ENCODE measurements at regions not wholly inside any gene's neighbourhood (a gene's known extent, or its start where the extent isn't known, plus 50 kb on each side); places are given as distances from the start of the nearest gene placed in this dataset.
A peak's percentile ranks its signal among the peaks of the same experiment; 100 is the strongest.

DNA sequence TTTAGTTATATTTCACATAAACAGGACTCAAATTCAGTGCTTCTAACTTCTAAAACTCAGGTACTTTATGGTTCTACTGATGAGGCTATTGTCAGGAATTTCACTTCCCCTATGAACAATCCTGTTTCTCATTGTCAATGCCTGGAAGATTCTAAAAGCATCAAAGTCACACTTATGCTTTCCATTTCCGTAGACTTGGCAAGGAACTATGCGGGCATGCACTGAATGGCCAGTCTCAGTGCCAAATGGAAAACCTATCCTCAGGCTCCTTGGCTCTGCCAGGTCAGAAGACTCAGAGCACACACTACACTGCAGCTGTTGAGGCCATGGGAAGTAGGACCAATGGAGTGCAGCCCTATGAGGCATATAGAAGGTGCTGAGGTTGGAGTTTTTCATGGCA lies 97.0 kb upstream of the PTPN13 start:
- TF ChIP-seq, protein P1, sequence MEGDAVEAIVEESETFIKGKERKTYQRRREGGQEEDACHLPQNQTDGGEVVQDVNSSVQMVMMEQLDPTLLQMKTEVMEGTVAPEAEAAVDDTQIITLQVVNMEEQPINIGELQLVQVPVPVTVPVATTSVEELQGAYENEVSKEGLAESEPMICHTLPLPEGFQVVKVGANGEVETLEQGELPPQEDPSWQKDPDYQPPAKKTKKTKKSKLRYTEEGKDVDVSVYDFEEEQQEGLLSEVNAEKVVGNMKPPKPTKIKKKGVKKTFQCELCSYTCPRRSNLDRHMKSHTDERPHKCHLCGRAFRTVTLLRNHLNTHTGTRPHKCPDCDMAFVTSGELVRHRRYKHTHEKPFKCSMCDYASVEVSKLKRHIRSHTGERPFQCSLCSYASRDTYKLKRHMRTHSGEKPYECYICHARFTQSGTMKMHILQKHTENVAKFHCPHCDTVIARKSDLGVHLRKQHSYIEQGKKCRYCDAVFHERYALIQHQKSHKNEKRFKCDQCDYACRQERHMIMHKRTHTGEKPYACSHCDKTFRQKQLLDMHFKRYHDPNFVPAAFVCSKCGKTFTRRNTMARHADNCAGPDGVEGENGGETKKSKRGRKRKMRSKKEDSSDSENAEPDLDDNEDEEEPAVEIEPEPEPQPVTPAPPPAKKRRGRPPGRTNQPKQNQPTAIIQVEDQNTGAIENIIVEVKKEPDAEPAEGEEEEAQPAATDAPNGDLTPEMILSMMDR (IDR thresholded peaks at IDR 0.05; ENCODE audit: insufficient read depth, low read length, severe bottlenecking): no peak
- peak; percentile 67 for DNase-seq (ENCODE audit: low read depth)

DNA sequence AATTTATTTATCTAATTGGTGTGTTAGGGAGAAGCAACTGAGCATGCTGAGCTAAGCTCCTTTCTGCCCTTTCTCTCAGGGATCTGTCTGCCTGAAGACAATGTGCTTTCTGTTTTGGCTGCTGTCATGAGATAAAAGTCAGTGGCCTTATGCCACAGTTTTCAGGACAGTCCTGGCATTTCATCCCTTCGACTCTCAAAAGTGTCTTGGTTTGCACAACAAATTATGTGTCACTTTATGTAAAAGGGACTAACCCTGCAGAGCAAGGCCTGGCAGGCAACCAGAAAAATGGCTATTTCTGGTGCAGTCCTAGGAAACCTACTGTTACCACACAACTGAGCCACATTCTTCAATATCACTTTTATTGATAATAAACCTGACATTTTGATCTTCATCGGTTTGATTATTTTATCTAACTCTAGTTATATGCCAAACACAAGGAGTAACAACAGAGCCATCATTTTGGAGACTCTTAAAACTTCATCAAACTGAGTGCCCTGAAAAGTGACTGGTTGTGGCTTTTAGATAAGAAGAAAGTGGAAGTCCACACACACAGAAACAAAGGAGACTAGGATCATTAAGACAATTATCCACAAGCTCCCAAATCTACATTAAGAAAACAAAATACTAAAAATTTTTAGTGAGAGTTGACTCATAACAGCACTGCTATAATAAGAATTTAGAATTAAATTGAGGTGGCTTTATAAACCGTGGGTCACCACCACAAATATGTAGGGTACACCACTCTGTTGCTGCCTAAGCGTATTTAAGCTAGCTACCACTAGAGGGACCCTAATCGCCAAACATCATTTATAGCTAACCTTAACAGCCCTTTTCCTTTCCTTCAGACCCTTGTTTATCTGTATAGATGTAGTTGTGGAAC lies 95.9 kb upstream of the PTPN13 start:
- TF ChIP-seq, protein P1 (IDR thresholded peaks at IDR 0.05; ENCODE audit: insufficient read depth, low read length, severe bottlenecking): peak; percentile 73
- H3K4me3 ChIP-seq (ENCODE audit: low read depth, low read length): no peak overlapping the region
- FAIRE-seq (no peak), DNase-seq (ENCODE audit: low read depth) (peak; percentile 60)
- H3K36me3 ChIP-seq (ENCODE audit: control insufficient read depth, insufficient read depth, low read length): no peaks in the 10 kb centered on the region
- H3K27me3 ChIP-seq (ENCODE audit: control insufficient read depth, insufficient read depth, low read length): no peaks in the 10 kb centered on the region

More for the DNA sequence above, 97.0 kb upstream of the PTPN13 start:
- no peak for FAIRE-seq
- Histone ChIP-seq H3K4me3 (ENCODE audit: low read depth, low read length) (no peak overlapping the region), H3K27me3 (ENCODE audit: control insufficient read depth, insufficient read depth, low read length) (no peaks in the 10 kb centered on the region), H3K36me3 (ENCODE audit: control insufficient read depth, insufficient read depth, low read length) (no peaks in the 10 kb centered on the region)

DNA sequence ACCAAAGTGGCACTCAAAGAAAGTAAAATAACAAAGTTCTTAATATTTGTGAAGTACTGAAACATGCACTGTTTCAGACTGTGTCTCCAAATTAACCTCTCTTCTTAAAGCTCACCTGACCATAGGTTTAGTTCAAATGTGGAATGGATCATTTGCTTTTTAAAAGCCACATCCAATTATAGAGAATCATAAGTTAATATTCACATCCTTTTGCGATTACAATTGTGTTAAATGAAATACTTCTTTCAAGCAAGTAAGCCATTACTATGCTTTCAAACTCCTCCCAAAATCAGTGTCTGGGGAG lies 95.3 kb upstream of the PTPN13 start:
- no peak for FAIRE-seq
- no peak for DNase-seq (ENCODE audit: low read depth)
- H3K36me3 ChIP-seq (ENCODE audit: control insufficient read depth, insufficient read depth, low read length): no peaks in the 10 kb centered on the region
- no peak overlapping the region for H3K4me3 ChIP-seq (ENCODE audit: low read depth, low read length)
- no peaks in the 10 kb centered on the region for H3K27me3 ChIP-seq (ENCODE audit: control insufficient read depth, insufficient read depth, low read length)
- TF ChIP-seq, protein P1 (IDR thresholded peaks at IDR 0.05; ENCODE audit: insufficient read depth, low read length, severe bottlenecking): no peak

DNA sequence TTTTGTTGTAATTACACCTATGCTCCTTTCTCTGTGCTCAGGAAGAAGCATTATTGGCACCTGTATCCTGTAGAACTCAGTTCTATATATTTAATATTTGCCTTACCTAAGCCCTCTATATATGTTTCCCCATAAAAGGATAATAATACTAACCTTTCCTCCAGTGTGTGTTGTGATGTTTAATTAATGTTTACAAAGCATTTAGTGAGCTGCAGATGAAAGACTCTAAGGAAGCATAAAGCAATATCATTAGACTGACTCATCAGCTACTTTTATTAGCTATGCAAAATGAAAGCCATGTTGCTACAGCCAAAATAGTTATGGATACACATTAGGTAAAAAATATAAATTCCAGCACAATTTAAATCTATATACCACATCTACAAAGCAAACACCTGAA lies 93.6 kb upstream of the PTPN13 start:
- TF ChIP-seq, protein P1 (IDR thresholded peaks at IDR 0.05; ENCODE audit: insufficient read depth, low read length, severe bottlenecking): no peak
- DNase-seq (ENCODE audit: low read depth) (peak; percentile 55), FAIRE-seq (no peak)

DNA sequence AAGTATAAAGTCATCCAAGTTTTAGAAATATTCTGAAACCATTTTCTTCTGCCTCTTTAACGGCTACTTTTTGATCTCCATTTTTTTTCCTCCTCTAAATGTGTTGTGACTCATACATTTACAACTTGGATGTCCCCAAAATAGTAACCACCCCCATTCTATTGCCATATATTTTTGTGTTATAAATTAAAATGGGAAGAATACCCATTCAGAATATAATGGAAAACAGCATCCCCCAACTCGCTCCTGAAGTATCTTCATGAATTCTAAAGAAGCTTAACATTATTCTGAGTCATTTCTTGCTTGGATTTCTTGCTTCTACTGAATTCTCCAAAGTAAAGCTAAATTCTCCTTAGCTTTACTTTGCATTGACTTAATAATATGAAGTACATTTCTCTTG lies 92.0 kb upstream of the PTPN13 start:
- DNase-seq (ENCODE audit: low read depth) (no peak), FAIRE-seq (no peak)
- Histone ChIP-seq H3K27me3 (ENCODE audit: control insufficient read depth, insufficient read depth, low read length) (no peaks in the 10 kb centered on the region), H3K4me3 (ENCODE audit: low read depth, low read length) (no peak overlapping the region), H3K36me3 (ENCODE audit: control insufficient read depth, insufficient read depth, low read length) (no peaks in the 10 kb centered on the region)
- TF ChIP-seq, protein P1 (IDR thresholded peaks at IDR 0.05; ENCODE audit: insufficient read depth, low read length, severe bottlenecking): no peak

More for the DNA sequence above, 93.6 kb upstream of the PTPN13 start:
- Histone ChIP-seq H3K4me3 (ENCODE audit: low read depth, low read length) (no peak overlapping the region), H3K36me3 (ENCODE audit: control insufficient read depth, insufficient read depth, low read length) (no peaks in the 10 kb centered on the region), H3K27me3 (ENCODE audit: control insufficient read depth, insufficient read depth, low read length) (no peaks in the 10 kb centered on the region)

DNA sequence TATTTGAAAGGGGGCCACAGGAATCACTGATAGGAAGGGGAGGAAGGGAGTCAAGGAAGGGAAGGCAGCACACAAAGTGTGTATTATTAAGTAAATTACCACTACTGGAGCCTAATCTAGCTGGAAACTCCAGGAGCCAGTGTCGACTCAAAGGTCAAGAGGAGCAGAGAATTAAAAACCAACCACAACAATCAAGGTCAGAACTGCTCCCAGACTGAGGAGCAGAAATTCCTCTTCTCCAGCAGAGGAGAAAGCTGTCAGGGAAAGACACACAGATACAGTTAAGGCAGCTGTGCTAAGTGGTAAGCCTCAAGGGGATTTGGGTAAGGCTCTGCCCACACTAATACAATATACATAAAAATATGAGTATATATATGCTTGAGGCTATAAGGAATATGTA lies 87.5 kb upstream of the PTPN13 start:
- no peak for DNase-seq (ENCODE audit: low read depth)
- TF ChIP-seq, protein P1 (IDR thresholded peaks at IDR 0.05; ENCODE audit: insufficient read depth, low read length, severe bottlenecking): no peak
- FAIRE-seq: no peak
- Histone ChIP-seq H3K36me3 (ENCODE audit: control insufficient read depth, insufficient read depth, low read length) (no peaks in the 10 kb centered on the region), H3K27me3 (ENCODE audit: control insufficient read depth, insufficient read depth, low read length) (no peaks in the 10 kb centered on the region), H3K4me3 (ENCODE audit: low read depth, low read length) (no peak overlapping the region)
